G401 (cell line): ENCODE measurements at regions not wholly inside any gene's neighbourhood (a gene's known extent, or its start where the extent isn't known, plus 50 kb on each side); places are given as distances from the start of the nearest gene placed in this dataset.
A peak's percentile ranks its signal among the peaks of the same experiment; 100 is the strongest.
"Not testable (repeated sequence)": the region's sequence is repeated elsewhere in the genome, so short reads cannot be mapped to it uniquely, and the experiment has no call there.

Experiments
- DNase-seq: peaks from one replicate; pipeline ENCODE4 v3.0.0-alpha.2; 2015; ENCODE audit warnings: low spot score
- in situ Hi-C: cut with HindIII; loops from 2 replicates; pipeline ENCODE4 v1.10.0; 2016; ENCODE audit warnings: low sequenced_read_pairs, mixed read lengths

DNA sequence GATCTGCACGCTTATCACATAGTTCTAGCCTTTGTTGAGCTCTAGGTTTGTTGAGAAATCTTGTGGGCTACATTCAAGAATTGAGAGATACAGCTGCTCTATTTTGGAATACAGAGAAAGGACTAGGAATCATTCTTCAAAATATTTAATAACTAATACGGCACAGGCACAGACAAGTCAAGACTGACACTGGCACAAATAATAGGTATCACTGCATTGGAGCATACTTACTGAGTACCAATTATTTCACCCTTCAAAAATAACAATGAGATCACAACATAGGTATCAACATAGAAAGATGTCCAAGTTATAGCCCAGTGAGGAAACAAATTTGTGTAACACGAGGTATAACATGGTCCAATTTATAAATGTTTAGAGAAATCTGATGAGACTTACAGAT is 133.7 kb upstream of the TSC22D2 start:
- in situ Hi-C loops: no loop called here
- no peak for DNase-seq

DNA sequence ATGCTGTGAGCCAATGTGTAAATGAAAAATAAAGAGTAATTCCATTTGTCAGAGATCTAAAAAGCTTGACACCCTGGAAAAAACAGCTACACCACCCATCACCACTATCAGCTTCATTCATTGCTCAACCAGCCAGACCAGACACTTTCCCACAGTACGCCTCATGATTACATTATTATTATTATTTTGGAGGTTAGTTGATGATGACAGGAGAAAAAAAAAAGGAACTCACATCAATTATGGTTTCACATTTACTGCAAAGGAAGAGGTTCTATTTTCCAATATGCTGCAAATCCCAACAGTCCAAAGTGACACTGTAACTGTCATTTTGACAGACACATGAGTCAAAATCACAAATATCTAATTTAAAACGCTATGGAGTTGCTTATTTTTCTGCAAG is 134.7 kb upstream of the TSC22D2 start:
- in situ Hi-C loops: no loop called here
- no peak for DNase-seq

DNA sequence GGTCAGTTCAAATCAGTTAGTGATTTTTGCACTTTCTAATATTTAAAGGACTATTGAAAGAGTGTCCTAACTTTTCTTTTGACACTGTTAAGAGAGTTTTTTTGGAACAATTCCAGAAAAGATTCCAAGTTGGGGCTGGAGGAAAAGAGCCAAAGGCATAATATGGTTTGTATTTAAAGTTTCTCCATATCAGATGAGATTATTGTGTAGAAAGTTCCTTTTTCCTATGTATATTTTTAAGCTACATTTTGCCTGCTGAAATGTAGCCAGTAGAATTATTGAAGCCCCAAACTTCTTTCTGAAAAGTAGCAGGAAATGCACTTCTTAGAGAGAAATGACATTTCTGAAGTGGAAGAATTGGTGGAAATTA is 136.5 kb upstream of the TSC22D2 start:
- no peak for DNase-seq
- in situ Hi-C loops: no loop called here

DNA sequence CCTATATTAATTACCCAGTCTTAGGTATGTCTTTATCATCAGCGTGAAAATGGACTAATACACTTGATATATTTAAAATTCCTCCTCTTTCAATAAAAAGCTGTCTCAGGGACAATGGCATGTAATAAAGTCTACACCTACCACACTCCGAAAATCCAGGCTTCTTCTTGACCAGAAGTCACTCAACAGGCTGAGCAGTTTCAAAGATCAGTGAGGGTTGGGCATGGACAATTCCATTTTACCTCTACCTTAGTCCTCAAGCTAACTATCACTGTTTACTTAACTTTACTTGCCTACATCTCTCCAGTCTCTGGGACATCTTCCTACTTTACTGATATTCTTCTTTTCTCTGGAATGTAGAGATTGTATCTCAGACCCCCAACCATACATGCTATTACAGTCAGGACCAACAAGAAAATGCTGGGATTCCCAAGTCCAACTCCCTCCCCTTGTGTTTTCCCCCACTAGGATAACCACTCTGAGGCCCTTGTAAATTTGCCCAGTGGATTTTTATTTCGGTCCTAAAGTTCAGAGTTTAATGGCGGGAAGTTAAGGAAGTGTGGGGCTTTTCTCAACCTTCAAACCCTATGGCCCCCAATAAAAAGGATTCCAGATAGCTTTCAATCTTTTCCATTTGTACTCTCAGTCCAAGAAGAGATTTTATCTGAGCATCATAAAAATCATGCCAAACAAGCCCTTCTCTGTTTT is 137.1 kb upstream of the TSC22D2 start:
- DNase-seq: no peak
- in situ Hi-C loops: no loop called here

DNA sequence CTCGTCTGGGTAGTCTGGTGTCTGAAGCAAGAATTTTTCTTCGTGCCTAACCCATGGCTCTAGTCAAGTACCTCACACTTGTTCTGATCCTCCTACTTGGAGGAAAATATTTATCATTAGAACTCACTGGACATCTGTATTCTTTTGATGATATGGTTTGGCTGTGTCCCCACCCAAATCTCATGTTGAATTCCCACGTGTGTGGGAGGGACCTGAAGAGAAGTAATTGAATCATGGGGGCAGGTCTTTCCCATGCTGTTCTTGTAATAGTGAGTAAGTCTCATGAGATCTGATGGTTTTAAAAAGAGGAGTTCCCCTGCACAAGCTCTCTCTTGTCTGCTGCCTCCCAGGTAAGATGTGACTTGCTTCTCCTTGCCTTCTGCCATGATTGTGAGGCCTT is 137.7 kb upstream of the TSC22D2 start:
- in situ Hi-C loops, DNase-seq: not testable (repeated sequence)

DNA sequence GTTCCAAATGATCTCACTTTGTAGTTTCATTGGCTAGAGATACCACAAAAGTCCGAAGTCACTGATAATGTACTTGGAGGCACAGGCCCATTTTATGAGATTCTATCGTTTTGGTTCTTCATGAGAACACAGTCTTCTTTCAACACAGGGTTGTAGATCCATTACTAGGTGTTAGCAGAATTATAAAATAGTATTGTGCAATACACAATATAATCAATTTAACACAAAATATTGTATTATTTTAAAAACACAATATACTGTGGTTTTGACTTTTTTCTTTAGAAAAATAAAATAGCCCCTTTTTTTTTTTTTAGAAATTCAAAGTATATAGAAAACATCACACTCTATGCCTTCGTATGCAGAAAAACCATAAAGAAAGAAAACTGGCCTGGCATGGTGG is 138.6 kb upstream of the TSC22D2 start:
- in situ Hi-C loops: no loop called here
- DNase-seq: no peak

- no peak for DNase-seq
- in situ Hi-C loops: no loop called here
Measured at GRCh38 chr3:150268426-150269391, 139.4 kb upstream of the TSC22D2 start.

- in situ Hi-C loops: no loop called here
- no peak for DNase-seq
Measured at GRCh38 chr3:150267288-150267687, 140.8 kb upstream of the TSC22D2 start.

- no peak for DNase-seq
- in situ Hi-C loops: no loop called here
Measured at GRCh38 chr3:150265305-150265704, 142.8 kb upstream of the TSC22D2 start.

GRCh38 chr3:150264561-150265279 is 143.4 kb upstream of the TSC22D2 start:
- DNase-seq: no peak
- in situ Hi-C loops: no loop called here

- in situ Hi-C loops: no loop called here
- no peak for DNase-seq
Measured at GRCh38 chr3:150261958-150262357, 146.1 kb upstream of the TSC22D2 start.

DNA sequence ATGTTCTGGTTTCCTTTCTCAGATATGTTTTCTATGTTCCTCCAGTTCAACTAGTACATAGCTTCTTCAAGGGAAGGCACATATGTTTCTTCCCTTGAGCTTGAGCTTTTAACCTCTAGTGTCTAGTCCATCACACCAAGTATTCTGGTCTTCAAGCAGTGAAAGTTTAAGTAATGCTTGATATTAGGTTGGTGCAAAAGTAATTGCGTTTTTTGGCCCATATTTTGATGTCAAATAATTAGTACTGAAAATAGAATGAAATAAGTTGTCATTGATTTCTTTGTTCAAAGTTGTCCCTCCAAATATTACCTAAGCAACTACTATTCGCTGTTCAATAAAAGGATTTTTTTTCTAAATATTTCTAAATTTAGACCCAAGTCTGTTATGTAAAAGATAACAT is 146.7 kb upstream of the TSC22D2 start:
- in situ Hi-C loops: no loop called here

DNA sequence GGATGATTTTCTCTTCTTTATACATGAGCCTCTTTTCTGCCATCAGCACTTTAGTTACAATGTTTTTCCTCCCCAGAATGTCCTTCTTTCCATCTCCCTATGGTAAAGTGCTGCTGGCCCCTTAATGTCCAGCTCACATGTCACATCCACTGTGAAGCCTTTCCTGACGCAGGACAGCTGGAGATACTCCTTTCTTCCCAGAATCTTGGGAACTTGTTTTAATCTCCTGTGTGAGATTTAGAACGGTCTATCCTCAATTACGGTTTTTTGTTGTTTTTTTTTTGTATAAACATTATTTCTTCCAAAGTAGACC is 147.7 kb upstream of the TSC22D2 start:
- no peak for DNase-seq
- in situ Hi-C loops: no loop called here

More for the DNA sequence above, 146.7 kb upstream of the TSC22D2 start:
- no peak for DNase-seq

DNA sequence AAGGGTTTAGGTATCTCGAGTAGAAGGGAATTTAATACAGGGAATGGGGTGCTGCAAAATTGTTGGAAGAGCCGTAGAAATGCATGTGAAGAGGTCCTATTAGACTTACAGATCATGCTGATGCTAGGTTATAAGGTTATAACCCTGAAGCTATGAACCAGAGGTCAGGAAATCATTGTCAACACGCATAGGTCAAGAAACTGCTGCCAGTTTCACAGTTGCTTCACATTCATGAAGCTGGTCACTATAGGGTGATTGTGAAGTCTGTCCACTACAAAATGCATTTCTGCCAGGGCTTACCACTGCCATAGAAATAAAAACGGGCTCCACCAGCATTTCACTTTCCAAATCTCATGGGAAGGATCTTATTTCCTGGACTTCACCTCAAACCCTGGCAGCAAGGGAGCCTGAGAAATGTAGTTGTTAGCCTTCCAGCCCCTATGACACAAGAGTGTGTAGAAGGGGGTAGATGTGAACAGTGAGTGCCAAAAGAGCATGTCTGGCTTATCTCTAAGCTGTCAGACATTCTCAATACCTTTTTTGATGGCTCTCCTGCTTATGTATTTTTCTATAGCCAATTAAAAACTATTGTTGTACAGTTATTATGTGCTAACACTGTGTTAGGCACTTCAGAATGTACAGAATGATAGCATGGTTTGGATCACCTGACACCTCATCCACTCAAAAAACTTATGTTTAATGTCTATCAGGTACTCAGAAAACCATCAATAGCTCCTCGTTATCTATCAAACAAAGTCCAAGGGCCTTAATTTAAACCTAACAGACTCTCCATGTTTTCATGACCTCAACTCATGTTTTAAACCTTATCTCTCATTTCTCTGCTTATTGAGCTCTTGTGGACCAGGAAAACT is 148.3 kb upstream of the TSC22D2 start:
- in situ Hi-C loops: no loop called here
- no peak for DNase-seq

GRCh38 chr3:150256782-150257181 is 151.3 kb upstream of the TSC22D2 start:
- no peak for DNase-seq
- in situ Hi-C loops: no loop called here

DNA sequence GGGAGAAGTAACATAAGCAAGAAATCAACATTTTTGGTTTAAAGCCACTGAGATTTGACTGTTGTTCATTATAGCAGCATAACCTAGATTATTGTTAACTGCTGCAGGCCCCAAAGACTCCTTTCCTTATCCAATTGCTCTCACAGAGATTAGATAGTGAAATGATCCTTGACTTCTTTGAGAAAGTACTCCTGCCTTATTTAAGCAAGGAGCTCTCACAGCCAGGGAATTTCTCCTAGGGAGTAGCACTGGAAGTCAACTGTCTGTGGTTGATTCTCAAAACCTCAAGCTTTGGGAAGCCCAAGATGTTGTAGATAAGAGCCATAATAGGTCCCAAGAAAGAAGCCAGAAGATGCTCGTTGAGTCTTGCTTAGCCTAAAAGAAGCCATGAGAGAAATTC is 151.8 kb upstream of the TSC22D2 start:
- in situ Hi-C loops: no loop called here
- DNase-seq: no peak

GRCh38 chr3:150255826-150256225 is 152.3 kb upstream of the TSC22D2 start:
- DNase-seq: no peak
- in situ Hi-C loops: no loop called here

- in situ Hi-C loops: no loop called here
- peak; percentile 37 for DNase-seq
Measured at GRCh38 chr3:150255413-150255812, 152.7 kb upstream of the TSC22D2 start.

GRCh38 chr3:150254309-150254708 is 153.8 kb upstream of the TSC22D2 start:
- no peak for DNase-seq
- in situ Hi-C loops: no loop called here
